ENCODE measurements at regions not wholly inside any gene's neighbourhood (a gene's known extent, or its start where the extent isn't known, plus 50 kb on each side); places are given as distances from the start of the nearest gene placed in this dataset.

DNA sequence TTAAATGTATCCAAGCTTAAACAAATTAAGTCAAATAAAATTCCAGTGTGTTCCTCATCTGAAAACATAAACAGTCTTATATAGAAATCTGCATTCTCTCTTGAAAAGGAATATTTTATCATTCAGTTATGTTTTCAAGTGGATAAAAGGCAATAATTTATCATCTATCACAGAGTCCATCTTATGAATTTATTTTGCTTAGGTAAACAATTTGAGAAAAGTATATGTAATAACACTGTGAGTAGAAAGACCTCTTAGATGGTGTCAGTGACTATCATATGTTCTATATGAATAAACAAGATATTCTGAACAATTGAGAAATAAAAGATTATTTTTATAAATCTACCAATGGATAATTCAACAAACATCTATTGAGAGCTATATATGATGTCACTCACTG lies 397.6 kb upstream of the GJE1 start:
- TF ChIP-seq, protein P1, sequence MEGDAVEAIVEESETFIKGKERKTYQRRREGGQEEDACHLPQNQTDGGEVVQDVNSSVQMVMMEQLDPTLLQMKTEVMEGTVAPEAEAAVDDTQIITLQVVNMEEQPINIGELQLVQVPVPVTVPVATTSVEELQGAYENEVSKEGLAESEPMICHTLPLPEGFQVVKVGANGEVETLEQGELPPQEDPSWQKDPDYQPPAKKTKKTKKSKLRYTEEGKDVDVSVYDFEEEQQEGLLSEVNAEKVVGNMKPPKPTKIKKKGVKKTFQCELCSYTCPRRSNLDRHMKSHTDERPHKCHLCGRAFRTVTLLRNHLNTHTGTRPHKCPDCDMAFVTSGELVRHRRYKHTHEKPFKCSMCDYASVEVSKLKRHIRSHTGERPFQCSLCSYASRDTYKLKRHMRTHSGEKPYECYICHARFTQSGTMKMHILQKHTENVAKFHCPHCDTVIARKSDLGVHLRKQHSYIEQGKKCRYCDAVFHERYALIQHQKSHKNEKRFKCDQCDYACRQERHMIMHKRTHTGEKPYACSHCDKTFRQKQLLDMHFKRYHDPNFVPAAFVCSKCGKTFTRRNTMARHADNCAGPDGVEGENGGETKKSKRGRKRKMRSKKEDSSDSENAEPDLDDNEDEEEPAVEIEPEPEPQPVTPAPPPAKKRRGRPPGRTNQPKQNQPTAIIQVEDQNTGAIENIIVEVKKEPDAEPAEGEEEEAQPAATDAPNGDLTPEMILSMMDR (IDR thresholded peaks at IDR 0.05): no peak
- Histone ChIP-seq H3K36me3 (no peaks in the 10 kb centered on the region), H3K27me3 (ENCODE audit: low read depth) (no peaks in the 10 kb centered on the region), H3K27ac (no peak overlapping the region), H3K4me3 (no peak overlapping the region), H3K9me3 (no peaks in the 10 kb centered on the region), H3K4me1 (no peaks in the 10 kb centered on the region)
- DNase-seq (no peak), ATAC-seq (no peak)
- intact Hi-C loops (cut with DNase I): no loop called here

DNA sequence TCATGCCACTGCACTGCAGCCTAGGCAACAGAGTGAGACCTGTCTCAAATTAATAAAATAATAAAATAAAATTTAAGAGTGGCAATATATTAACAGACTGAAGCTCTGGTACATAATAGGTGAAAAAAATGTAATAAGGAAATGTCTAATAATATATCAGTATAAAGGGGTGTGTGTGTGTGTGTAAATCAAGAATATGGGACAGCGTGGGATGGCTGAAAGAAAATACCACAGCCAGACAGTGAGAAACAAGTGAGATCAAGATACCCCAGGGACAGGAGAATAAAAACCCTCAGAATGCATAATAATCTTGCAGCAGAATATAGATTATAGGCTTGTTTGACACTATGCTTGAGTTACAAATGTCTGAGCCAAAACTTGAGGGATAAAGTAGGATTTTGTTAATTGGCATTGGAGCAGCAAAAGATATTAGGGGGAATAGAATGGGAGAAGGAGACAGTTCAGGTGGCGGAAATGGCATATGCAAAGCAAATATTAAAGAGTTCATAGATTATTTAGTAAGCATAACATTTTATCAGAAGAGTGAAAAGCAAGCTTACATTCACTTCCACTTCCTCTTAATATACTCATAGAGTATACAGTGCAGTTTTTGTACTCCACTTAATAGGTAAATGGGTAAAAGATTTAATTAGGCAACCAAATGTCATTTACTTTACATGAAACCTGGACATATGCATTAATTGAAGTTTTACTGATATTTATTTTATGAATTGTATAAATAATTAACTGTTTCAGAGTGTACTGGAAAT lies 398.5 kb upstream of the GJE1 start:
- H3K4me3 ChIP-seq: no peak overlapping the region
- DNase-seq (no peak), ATAC-seq (no peak)
- no peak overlapping the region for H3K27ac ChIP-seq
- no peaks in the 10 kb centered on the region for H3K9me3 ChIP-seq
- H3K4me1 ChIP-seq: no peaks in the 10 kb centered on the region
- TF ChIP-seq, protein P1 (IDR thresholded peaks at IDR 0.05): no peak
- no peaks in the 10 kb centered on the region for H3K36me3 ChIP-seq
- H3K27me3 ChIP-seq (ENCODE audit: low read depth): no peaks in the 10 kb centered on the region
- intact Hi-C loops (cut with DNase I): no loop called here

DNA sequence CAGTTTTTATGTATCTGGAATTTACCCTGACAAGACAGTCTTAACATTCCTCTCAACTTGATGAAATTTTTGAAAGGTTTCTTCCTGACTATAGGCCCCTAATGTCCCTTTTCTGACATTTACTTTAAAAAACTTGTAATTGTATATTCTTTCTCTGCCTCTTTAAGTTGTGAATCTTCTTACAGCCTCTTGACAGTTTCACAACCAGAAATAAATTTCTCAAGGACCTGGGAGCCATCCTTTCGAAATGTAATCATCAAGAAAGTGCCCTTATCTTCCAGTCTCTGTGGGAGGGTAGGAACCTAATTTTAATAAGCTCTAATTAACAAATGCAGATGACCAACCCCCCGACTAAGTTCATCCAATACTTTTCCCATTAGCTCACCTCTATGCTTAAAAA lies 403.6 kb upstream of the GJE1 start:
- TF ChIP-seq, protein P1 (IDR thresholded peaks at IDR 0.05): no peak
- intact Hi-C loops (cut with DNase I): no loop called here
- Histone ChIP-seq H3K4me1 (no peaks in the 10 kb centered on the region), H3K4me3 (no peak overlapping the region), H3K9me3 (no peaks in the 10 kb centered on the region), H3K36me3 (no peaks in the 10 kb centered on the region), H3K27me3 (ENCODE audit: low read depth) (no peaks in the 10 kb centered on the region), H3K27ac (no peak overlapping the region)
- no peak for DNase-seq
- no peak for ATAC-seq

DNA sequence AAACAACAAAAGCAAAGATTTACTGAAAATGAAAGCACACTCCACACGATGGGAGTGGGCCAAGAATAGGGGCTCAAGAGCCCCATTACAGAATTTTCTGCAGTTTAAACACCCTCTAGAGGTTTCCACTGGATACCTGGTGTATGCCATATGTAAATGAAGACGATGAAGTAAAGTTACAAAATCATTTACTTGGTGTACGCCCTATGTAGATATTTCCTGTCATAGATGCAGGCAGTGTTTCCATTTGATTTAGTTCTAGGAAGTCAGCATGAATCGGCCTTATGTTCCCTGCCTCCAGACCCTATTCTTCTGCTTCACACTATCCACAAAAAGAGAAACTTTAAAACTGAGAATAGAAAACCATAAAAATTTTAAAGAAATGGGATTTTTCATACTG lies 404.4 kb upstream of the GJE1 start:
- H3K27me3 ChIP-seq (ENCODE audit: low read depth): no peaks in the 10 kb centered on the region
- TF ChIP-seq, protein P1 (IDR thresholded peaks at IDR 0.05): no peak
- H3K9me3 ChIP-seq: no peaks in the 10 kb centered on the region
- no peaks in the 10 kb centered on the region for H3K36me3 ChIP-seq
- H3K27ac ChIP-seq: no peak overlapping the region
- no peak for DNase-seq
- intact Hi-C loops (cut with DNase I): no loop called here
- H3K4me1 ChIP-seq: no peaks in the 10 kb centered on the region
- no peak for ATAC-seq
- no peak overlapping the region for H3K4me3 ChIP-seq

DNA sequence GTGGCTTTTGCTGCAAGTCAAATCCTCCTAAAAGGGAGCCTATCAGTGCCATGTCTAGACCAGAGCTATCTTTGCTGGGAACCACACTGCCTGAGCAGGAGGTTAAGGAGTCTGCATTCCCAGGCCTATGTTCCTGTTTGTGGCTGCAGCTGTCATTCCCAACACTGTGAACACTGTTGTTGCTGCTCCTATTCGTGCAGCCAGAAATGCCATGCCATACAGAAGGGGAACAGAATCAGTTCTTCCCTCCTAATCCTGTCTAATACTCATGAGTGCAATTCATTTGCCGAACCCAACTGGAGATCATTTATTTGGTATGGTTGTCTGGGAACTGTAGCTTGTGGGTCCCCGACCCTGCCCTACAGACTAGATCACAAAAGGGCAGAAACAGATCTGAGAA lies 406.5 kb upstream of the GJE1 start:
- Histone ChIP-seq H3K4me1 (no peaks in the 10 kb centered on the region), H3K27ac (no peak overlapping the region), H3K9me3 (no peaks in the 10 kb centered on the region), H3K4me3 (no peak overlapping the region), H3K36me3 (no peaks in the 10 kb centered on the region), H3K27me3 (ENCODE audit: low read depth) (no peaks in the 10 kb centered on the region)
- intact Hi-C loops (cut with DNase I): no loop called here
- no peak for ATAC-seq
- DNase-seq: no peak
- TF ChIP-seq, protein P1 (IDR thresholded peaks at IDR 0.05): no peak

All from lower lobe of right lung (tissue), 2 donors.